ENCODE measurements at regions not wholly inside any gene's neighbourhood (a gene's known extent, or its start where the extent isn't known, plus 50 kb on each side); places are given as distances from the start of the nearest gene placed in this dataset.

DNA sequence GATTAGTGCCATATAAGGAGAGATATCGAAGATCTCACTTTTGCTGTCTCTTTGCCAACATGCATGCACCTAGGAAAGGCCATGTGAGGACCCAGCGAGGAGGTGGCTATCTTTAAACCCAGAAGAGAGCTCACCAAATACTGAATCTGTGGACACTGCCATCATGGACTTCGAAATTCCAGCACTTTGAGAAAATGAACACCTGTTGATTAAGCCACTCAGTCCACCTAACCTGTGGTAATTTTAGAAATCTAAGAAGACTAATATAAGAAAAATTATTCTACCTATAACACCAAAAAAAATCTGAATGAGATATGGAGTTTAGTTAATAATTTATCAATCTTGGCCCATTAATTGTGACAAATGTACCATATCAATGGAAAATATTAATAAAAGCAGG lies 193.6 kb upstream of the CARD18 start:
- no peak for DNase-seq

DNA sequence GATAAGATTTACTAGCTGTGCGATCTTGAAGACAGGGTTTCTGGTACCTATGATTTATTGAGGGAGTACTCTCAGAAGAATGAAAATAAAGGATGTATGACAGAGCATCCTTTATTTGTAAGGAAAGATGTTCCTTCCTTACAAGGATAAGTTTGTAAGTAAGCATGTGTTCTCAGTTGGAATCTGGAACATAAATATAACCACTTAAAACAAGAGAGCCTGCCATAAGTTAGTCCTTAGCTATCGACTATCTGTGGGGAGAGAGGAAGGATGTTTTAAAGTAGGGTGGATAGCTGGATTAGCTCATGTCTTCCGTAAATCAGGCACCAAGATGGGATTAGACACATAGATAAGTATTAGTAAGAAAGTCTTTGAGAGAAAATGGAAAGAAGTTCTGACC lies 192.6 kb upstream of the CARD18 start:
- DNase-seq = no peak

DNA sequence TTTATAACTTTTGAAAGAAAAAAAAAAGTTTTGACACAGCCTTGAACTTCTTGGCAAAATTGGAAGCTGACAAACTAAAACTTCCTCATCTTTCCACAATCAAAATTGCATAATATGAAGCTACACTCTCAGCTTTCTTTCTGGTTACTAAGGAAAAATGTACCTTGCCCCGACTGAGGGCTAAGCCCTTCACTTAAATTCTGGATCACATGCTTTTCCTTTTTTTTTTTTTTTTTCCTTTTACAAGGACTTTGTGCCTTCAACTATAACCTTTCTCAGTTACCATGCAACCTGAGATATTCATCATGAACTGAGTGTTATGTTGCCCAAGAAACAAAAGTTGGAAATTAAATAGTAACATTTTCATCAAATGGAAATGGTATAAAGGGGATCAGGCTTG lies 188.5 kb upstream of the CARD18 start:
- DNase-seq = no peak

DNA sequence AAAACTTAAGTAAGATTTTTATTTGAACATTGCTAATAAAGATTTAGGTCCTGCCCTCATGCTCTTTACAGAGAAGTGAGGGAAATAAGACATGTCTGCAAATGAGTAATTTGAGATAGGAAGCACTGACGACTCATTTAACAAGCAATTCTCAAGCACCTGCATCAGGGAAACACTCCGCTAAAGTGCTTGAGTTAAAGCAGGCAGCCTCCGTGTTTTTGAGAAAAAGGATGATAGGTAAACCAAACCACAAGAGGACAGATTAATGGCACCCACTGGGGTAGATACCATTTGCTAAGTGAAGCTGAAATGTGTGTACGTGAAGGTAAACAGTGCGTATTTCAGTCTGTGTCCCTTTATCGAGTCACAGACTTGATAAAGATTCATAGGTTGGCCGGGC lies 184.6 kb upstream of the CARD18 start:
- DNase-seq = no peak

DNA sequence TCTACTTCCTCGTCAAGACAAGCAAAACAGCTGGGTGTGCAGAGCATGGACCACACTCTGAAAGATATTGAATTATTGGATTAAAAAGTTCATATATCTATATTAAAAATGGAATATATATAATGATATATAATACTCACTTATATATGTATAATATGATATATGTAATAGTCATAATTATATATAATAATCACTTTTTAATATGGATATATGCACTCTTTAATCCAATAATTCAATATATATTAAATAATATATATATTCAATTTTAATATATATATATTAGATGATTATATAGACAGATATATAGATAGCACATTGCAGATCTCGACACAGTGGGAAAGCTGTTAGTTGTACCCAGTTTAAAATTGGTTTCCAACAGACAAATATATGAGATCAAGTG lies 182.1 kb upstream of the CARD18 start:
- no peak for DNase-seq

DNA sequence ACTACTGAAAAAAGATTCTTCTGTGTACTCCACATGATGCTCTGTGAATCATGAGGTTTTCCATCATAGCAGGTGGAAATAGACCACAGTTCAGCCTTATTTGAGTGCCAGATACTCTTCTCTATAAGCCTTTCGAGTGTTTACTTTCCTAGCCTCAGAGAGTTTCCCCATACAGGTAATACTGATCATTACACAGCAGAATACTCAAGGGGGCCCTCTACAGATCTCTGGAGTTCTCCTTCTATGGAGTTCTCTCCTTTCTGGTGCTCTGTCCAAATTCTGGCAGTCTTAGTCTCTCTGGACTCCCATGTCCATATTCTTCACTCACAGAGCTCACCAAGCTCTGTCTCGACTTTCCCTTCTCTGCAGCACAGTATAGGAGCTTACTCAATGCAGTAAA lies 175.7 kb upstream of the CARD18 start:
- DNase-seq = no peak

DNA sequence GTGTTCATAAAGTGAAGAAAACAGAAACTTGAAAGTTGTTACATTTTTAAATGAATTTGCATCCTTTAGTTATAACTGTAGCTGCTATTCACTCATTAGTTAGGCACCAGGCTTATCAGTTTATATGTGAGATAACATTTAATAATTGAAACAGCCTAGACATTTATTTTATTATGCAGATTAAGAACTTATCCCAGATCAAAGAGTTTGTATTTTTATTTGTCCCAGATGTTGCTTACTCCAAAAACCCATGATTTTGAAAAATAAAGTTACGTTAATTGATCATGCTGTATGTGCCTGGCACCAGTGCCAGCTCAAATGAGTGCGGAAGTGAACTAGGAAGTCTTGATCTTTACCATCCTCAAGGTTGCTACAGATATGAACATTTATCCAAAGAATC lies 172.7 kb upstream of the CARD18 start:
- DNase-seq = no peak

DNA sequence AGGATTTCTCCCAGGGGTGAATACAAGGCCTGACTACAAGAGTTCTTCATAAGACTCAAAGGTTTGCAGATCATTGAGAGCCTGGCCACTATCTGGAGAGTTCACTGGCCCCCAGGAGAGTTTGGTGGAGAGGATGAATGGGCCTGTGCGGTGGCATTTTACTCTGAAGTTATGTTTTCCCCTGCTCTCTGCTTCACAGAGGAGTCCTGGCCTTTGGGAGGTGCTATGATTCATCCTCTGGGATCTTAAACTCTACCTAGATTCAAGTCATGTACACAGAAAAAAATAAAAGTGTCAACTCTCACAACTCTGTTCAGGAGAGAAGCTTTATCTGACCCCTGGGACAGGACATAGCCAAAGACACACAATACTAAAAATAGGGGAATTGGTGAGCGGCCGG lies 159.1 kb upstream of the CARD18 start:
- DNase-seq = no peak

DNA sequence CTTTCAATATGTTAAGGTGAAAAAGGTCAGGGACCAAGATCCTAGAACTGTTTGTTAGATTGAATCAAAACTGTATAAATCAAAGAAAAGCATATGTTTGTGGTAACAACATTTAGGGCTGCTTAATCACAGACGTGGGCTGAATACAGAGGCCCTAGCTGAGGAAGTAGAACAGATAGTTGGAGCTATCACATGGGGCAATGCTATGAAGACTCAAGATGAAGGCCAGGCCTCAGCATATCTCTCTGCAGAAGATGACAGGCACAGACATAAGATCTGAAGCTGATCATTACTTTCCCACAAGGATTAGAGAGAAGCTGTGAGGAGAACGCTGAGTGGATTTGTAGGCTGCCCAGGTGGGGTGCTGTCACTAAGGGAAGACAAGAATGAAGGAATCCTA lies 158.6 kb upstream of the CARD18 start:
- no peak for DNase-seq

DNA sequence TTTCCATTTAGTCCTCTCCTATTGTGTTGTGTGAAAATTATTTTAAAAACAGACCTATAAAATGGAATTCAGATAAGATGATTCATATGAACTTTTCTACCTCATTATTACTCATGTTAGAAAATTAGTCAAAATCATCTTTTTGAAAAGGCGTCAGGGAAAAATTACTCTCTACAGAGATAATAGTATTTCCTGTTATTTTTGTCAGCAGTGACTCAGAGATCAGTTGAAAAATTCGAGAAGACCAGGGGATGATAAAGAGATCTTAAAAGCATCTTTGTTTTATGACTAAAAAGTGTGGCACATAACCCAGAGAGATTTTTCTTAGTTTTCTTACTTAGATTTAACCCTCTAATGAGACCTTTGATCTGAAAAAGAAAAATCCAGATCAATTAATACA lies 157.9 kb upstream of the CARD18 start:
- no peak for DNase-seq

DNA sequence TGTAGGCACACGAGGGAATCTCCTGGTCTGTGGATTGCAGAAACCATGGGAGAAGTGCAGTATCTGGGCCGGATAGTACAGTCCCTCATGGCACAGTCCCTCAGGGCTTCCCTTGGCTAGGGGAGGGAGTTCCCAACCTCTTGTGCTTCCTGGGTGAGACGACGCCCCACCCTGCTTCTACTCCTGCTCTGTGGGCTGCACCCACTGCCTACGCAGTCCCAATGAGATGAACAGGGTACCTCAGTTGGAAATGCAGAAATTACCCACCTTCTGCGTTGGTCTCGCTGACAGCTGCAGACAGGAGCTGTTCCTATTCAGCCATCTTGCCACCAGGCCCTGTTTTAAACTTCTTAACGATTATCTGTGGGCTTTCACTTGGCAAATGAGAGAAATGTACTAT lies 157.2 kb upstream of the CARD18 start:
- no peak for DNase-seq

DNA sequence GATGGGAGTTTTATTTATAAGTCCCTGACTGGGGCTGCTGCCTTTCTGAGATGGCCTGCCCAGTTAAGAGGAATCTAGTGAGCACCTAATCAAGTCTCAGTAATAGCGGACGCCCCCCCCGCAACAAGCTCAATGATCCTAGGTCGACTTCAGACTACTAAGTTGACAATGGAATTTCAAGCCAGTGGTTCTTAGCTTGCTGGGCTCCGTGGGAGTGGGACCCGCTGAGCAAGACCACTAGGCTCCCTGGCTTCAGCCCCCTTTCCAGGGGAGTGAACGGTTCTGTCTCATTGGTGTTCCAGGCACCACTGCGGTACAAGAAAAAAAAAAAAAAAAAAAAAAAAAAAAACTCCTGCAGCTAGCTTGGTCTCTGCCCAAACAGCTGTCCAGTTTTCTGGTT lies 156.8 kb upstream of the CARD18 start:
- no peak for DNase-seq

DNA sequence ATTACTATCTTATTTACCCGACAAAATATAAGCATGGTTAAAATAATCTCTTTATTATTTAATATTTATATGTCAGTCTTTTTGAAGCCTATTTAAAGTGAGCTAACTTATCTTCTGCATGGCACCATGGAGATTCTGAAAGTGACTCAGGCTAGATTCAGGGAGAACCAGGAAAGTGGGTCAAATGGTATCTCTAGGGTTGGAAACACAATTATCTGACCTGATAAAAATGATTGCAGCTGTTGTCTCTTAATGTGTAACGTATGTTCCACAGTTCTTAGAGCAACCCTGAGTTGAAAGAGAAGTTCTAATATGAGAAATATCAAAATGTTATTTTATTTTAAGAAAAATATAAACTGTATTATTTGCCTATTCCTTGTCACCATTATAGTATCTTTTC lies 143.1 kb upstream of the CARD18 start:
- no peak for DNase-seq

DNA sequence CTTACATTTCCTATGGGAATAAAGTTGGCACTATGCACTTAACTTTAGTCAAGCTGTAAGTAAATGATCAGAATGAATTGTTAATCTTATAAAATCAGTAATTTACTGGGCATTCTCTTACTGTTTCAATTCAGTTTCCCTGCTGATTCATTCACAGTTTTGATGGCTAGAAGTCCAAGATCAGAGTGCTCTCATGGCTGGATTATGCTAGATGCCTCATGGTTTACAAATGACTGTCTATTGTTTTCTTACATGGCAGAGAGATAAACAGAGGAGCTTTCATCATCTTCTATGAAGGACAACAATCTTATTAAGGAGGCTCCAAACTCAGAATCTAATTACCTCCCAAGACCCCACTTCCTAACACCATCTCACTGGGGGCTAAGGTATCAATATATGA lies 135.1 kb upstream of the CARD18 start:
- no peak for DNase-seq

DNA sequence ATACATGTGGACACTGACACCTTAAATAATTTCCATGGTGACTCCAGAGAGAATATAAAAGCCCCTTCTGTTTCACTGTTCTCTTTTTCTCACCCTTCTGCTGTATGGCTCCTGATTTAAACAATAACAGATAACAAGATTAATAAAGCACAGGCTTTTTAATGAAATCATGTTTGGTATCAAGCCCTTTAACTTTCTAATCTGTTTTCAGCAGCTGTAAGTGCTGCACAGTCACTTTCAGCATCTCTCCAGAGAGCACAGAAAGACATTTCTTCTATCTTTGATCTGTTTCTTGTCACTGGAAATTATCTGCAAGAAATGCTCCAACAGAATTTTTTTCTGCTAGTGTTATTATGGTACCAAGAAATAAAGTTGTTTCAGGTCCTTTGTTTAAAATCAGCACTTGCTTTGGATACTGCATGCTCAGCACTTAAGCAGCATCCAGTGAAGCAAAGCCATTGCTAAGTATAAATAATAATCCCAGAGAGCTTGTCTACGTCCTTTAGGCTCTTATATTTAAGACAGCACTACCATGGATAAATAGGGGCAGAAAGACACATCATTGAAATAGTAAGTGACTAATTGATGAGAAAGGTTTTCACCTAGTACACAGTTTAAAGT lies 134.2 kb upstream of the CARD18 start:
- DNase-seq = no peak

DNA sequence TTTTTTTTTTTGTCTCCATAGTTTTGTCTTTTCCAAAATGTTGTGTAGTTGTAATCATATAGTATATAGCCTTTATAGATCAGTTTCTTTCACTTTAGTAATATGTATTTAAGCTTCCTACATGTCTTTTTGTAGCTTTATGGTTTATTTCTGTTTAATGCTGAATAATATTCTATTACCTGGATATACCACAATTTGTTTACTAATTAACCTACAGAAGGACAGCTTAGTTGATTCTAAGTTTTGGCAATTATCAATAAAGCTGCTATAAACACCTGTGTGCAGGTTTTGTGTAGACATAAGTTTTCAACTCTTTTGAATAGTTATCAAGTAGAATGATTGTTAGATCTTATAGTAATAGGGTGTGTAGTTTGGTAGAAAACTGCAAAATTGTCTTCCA lies 130.3 kb upstream of the CARD18 start:
- no peak for DNase-seq

DNA sequence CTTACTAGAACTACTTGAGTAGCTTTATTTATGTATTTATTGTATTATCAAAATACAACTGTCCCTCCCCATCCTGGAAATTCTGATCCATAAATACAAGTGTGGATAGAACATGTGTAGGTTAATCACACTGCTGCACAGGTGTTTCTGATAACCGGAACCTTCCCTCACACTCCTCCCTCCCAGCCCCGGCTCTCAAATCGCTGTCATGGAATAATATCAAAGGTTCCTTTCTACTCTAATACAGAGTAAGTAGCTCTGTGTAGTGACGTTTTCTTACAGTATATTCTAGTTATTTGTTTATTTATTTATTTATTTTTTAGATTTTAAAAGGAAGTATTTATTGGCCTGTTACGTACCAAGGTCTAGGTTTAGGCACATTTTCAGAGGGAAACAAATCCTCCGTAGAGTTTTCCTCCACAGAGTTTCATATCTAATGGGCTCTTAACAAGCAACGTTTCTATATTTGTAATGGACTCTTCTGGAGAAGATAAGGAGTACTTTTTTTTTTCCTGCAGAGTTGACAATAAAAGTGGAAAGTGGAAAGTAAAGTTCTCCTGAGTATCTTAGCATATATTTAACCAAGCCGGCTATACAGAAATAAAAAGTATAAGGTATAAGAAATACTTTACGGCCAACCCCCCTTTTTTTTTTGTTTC lies 129.0 kb upstream of the CARD18 start:
- DNase-seq = no peak

DNA sequence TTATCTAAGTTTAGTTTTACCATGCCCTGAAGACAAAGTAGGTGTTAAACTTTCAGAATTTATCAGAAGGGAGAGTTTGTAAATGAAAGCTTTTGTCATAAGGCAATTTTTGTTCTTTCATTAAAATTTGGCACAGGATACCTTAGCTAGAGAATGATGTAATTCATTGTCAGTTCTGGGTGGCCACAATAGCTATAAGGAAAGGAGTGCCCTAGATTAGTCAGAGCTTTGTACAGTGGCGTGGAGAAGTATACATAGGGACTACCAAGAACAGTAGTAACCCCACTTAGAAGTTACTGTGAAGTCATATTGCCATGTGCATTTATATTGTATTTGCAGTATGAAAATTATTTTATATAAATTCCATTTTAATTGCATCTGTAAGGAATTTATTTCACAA lies 126.3 kb upstream of the CARD18 start:
- DNase-seq = no peak

DNA sequence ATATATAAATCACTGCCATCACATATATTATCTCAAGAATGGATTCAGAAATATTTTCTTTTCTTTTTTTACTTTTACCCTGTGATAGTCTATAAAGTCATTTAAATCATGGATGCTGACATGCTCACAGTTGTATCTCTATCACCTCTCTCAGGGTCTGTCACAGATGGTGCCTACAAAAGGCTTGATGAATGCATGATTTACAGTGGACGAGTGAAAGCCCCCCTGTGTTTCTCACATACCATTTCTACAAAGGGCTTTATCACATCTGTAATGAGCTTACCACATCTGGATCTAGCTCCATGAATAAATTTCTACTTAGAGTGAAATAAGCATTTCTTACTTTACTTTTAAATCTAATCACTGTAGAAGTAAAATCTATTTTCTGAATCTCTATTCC lies 121.4 kb upstream of the CARD18 start:
- DNase-seq = no peak

DNA sequence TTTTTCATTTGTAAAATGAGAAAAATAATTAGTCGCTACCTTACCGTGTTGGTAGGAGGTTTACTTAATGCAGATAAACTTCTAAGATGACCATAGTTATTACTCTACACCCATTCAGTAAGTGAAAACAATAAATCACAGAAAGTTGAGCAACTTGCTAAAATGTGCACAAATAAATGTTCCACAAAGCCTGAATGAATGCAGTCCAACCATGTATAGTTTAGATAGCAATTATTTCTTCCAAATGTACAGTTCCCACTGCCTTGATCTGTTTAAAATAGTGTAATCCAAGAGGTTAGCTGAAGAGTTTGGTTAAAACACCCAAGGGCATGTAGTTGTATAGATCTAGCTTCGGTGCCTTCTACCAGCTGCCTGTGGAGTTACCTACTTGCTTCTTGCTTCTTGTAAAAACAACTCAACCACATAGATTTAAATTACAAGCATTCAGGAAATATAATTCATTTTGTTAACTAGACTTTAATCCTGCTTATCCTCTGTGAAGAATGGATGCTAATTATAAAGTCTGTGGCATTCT lies 106.3 kb upstream of the CARD18 start:
- DNase-seq = no peak

DNA sequence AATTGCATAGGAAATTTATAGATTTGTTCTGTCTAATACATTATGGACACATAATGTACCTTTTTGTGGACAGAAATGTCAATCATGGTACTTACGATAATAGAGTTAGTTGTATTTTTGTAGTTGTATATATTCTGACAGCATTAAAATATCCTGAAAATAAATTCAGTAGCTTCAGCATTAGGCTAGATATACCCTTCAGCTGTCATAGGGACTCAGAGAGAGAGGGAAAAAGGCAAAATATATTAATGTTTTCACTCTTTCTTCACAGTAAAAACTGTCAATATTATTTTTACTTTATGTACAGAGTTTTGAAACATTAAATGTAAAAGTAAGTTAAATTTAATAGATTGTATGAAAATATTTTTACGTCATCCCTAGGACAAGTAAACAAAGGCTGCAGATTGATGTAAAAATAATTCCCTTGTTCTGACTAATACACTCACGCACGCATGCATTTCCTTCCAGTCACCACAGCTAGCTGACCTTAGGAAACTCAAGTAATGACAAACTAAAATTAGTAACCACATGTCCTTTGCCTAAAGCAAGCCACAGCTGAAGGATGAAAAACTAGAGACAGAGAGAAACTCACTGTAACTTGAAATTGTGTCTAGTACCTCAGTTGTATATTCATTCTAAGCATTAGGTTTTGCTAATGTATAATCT lies 104.7 kb upstream of the CARD18 start:
- no peak for DNase-seq

DNA sequence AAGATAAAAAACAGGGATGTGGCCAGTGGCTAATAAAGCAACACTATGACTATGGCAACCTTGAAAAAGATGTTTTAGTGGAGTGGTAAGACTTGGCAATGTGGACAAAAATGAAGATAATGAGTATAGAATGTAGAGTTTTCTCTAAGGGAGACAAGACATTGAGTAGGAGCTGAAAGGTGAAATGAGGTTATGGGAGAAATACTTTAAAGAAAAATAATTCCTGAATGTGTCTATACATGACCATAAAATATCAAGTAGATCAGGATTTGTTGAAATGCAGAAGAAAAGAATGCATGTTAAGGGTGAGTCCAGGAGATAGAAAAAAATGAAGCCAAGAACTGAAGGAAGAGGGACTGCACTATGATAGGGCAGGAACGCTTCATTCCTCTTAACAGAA lies 101.6 kb upstream of the CARD18 start:
- no peak for DNase-seq

DNA sequence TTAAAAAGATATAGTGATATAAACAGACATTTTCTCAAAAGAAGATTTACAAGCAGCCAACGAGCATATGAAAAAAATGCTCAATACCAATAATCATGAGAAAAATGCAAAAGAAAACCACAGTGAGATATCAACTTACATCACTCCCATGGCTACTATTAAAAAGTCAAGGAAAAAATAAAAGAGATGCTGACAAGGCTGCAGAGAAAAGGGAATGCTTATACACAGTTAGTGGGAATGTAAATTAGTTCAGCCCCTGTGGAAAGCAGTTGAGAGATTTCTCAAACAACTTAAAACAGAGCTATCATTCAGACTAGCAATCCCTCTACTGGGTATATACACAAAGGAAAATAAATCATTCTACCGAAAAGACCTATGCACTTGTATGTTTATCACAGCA lies 97.1 kb upstream of the CARD18 start:
- no peak for DNase-seq
